HG02623 (cell line): ENCODE measurements at regions not wholly inside any gene's neighbourhood (a gene's known extent, or its start where the extent isn't known, plus 50 kb on each side); places are given as distances from the start of the nearest gene placed in this dataset.
"Not testable (repeated sequence)": the region's sequence is repeated elsewhere in the genome, so short reads cannot be mapped to it uniquely, and the experiment has no call there.

ENCODE experiments used
- ATAC-seq: cut with Tn5 transposase; IDR thresholded peaks from one replicate; pipeline ENCODE4 v1.9.1; 2021; ENCODE audit warnings: moderate library complexity; ENCODE audit not compliant: unreplicated experiment

DNA sequence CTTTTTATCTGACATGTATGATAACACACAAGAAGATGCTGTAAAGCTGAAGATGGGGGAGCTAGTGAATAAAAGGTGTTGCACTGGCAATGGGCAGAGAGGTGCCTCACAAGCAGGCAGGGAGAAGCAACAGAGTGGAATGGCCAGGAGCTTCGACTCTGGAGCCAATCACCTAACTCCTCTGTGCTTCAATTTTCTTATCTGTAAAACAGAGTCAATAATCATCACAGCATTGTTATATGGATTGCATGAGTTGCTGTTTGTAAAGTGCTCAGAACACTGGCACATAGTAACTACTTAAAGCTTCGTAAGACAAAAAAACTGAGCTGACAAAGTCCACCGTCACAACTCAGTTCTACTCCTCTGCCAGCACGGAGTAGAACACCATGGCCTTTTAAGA, 254.2 kb upstream of the POM121L12 start:
- ATAC-seq, result no peak

DNA sequence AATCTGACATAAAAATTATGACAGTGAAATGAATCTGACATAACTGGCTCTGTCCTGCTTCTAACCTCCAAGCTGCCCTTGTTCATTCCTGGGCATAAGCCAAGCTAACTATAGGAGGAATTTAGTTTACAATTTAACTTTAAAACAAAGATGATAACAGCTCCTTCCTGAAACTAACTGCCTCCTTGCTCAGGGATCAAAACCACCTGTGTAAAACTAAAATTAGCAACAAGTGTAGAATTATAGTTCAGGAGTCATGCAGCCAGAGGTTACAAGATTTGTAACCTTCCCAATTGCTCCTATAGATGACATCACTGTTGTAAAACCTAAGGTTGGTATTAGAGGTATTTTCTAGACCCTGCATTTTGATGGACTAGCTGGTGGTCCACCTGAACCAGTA, 256.4 kb upstream of the POM121L12 start:
- no peak for ATAC-seq

DNA sequence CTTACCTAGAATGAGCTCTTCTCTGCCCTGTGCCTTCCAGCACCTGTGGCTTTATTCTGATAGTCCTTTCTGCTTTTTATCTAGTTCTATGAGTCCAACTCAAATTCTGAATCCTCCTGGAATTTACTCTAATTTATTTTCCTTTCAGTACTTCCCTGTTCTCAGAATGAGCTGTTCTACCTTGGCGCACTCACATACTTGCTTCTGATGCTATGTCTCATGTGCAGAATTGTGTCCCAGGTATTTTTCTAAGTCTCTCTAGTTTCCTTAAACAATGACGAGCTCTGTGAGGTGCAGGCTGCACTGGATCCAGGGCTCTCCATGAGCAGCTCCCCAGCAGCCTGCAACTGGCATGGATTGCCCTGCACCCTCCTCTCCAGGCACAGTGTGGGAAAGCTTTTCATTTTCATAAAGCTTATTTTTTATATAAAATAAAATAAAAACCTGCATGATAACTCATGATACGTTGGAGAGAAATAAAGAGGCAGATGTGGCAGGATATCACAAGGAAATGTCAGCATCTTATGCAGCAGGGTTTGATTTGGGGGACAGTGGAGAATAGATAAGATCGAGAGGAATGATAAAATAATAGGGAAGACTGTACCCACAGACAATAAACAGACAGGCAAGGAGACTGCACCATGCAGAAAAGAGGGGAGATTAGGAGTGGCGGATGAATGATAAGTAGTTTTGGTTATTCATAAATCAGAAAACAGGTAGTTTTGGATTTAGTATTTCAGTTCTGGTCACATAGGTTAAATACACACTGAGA, 258.2 kb upstream of the POM121L12 start:
- no peak for ATAC-seq

DNA sequence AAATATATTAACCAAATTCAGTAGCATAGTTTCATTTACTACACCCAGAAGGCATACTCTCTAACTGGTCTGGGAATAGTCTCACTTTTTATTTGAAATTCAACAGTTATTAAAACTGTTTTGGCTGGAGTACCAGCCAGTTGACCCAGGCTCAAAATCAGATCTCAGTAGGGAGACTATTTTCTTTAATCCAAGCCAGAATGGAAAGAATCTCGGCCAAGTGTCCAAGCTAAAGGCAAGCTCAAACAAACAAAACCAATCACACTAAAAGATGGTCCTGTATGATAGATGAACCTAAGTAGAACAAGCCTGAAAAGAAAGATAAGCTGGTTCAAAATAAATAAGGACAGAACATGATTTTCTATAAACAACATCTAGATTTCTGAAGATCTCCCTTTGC, 259.6 kb upstream of the POM121L12 start:
- ATAC-seq, result no peak

DNA sequence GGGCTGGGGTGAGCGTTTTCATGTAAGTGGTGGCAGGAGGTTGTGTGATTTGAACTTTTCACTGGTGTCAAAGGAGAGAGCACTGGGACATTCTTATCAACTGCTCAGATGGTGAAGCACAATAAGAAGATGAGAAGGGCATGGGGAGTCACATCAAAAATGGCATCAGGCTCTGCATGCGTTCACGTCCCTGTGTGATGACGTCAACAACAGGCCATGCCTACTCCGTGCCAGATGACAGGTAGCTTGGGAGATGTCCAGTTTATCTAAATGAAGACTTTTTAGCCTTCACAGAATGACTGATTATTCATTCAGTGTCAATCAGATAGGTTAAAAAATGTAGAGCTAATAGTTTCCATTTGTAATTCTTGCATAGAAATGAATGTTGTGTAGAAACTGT, 264.3 kb upstream of the POM121L12 start:
- ATAC-seq, result no peak

DNA sequence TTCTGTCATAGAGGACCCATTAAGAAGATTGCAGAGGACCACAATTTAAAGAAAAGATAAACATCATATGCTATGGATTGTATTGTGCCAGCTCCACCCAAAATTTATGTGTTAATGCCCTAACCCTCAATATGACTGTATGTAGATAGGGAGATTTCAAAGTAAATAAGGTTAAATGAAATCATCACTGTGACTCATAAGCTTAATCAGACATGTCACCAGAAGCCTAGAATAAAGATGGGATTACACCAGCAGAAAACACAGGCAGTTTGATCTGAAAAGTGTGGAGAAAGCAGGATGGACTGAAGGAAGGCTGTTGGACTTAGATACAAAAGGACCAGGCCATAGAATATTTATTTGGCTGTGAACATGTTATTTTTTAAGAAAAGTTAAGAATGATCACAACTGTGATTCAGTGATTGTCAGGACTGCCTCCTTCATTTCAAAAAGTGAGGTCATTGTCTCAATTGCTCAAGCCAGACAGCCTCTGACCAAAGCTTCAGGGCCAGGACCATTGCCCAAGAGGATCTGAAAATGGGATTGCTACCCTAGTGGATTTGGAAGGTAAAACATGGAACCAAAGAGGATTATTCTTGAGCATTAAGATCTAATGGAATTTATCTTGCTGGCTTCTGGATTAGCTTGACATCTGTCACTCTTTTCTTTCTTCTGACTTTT, 270.8 kb upstream of the POM121L12 start:
- ATAC-seq, result no peak

DNA sequence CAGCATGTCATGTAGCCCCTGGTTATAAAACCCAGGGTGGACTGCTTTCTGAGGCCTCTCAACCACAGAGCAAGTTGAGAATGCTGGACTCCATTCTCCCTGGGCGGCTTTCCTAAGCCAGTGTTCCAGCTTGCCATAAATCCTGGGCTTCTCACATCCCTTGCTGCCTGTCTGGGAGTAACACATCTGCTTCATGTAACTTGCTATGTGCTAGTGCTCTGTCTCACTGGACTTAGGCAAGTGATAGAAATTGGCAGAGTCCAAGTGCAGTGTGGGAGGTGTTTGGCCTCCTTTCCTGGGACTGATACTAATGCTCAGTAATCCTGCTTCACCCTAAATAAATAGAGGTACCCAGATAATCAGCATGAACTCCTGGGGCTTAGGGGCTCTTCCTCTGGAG, 277.1 kb upstream of the POM121L12 start:
- no peak for ATAC-seq

DNA sequence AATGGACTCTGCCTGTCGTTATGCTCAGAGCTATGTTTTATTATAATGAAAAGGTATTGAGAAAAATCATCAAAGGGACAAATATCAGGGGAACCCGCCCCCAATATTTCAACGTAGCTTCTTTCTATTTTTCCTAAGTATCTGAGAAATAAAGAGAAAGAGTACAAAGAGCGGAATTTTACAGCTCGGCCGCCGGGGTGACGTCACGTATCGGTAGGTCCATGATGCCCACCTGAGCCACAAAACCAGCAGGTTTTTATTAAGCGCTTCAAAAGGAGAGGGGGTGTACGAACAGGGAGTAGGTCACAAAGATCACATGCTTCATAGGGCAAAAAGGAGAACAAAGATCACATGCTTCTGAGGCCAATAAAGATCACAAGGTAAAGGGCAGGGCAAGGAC, 281.6 kb upstream of the POM121L12 start:
- no peak for ATAC-seq

DNA sequence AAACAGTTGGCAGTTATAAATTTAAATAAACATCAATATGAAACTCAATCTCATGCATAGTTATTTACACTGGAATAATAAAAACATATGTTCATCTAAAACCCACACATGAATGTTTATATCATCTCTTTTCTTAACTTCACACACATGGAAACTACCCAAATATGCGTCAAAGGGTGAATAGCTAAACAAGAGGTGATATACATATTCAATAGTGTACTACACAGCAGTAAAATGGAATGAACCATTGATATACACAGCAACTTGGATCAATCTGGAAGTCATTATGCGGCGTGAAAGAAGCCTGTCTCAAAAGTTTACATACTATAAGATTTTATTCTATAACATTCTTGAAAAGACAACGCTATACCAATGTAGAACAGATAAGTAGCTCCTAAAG, 282.5 kb upstream of the POM121L12 start:
- ATAC-seq, result no peak

DNA sequence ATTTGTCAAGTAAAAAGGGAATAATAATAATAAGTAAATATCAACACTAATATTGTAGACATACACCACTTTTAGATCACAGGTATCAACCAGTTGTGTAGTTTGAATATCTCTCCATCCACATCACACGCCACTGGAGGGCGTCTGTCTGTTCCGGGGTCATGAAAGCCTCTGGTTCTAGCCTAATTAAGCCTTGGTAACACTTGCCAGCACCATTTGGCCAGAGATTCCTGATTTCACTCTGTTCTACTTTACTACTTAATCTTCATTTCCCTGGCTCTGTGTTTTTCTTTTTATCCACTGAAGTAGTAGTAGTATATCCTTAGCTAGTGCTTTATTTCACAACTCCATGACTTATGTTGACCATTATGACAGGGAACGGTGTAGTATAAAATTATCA, 285.6 kb upstream of the POM121L12 start:
- no peak for ATAC-seq

DNA sequence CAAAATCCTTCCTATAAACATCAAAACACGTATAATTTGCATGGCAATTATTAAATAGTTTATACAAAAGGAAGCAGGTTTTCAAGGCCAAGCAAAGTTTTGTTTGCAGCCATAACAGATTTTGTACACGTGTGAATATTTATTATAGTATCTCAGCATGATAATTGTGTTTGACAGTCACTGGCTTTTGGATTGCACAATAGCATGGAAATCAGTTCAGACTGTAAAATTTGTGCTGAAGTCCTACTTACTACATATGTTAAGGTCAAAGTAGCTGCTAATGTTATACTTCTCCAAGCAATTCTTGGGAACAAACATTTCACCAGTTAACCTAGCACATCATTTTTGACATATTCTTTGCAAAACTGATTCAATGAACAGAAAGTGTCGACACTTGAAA, 287.6 kb upstream of the POM121L12 start:
- ATAC-seq, result no peak

DNA sequence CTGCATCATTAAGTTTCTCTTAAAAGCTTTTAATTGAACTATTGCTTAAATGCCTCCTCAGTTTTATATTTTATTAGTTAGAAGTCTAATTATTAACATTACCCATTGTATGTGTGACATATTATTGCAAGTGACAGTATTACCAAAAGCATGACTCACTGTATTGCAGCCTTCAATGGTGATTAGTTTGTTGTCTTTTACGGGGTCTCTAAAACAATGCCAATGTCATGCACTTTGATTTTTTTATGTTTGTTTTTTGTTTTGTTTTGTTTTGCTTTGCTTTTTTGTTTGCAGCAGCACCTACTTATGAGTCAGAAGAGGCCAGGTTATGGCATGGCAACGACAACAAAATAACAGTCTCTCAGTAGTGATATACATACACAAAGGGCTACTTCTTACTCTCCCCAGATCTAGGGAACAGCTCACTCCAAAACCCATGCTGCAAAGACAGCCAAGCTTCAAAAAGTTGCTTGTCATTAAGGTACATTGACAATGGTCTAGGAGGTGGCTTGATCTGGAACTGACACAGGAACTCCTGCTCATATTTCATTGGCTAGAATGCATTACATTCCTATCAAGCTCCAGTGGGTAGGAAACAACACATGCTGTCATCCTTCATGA, 293.7 kb upstream of the POM121L12 start:
- ATAC-seq, result no peak

DNA sequence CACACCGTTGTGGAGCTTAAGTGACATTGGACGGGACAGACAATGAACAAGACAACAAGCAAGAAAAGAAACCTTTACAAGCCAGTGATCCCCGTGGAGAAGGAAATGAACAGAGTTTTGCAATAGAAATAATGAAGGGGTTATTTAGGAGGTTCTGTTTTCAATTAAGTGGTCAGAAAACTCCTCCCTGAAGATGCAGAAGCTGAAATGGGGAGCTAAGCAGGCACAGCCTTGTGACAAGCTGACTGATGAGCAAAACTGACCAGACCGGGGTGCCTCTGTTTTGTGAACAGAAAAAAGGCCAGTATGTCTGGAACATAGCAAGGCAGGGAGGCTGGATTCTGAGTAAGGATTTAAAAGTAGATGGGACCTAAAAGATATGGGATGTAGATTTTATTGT, 299.8 kb upstream of the POM121L12 start:
- no peak for ATAC-seq

DNA sequence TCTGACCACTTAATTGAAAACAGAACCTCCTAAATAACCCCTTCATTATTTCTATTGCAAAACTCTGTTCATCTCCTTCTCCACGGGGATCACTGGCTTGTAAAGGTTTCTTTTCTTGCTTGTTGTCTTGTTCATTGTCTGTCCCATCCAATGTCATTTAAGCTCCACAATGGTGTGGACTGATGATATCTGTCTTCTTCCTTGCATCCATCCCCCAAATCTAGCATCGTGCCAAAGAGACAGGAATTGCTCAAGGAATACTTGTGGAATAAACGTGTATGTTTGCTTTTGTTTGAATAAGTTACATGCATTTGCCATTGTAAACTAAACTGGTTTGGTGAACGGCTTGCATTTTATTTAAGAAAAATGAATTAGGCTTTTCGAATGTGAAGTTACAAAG, 306.8 kb upstream of the POM121L12 start:
- not testable (repeated sequence) for ATAC-seq

DNA sequence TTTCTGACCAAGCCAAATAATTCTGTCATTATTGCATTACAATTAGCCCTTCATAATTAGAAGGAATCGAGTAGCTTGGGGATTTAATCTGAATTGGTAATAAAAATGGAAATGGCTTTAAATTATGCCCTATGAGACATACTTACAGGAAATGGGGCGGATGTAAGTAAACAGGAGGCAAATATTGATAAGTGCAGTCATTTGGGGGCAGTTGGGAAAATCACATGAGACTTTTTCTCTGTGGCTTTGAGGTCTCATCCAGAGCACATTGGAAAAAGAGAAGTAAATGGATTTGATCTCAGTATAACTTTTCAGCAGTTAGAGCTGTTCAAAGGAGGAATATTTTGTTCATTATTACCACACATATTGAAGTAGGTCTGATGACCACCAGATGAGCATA, 307.8 kb upstream of the POM121L12 start:
- no peak for ATAC-seq

DNA sequence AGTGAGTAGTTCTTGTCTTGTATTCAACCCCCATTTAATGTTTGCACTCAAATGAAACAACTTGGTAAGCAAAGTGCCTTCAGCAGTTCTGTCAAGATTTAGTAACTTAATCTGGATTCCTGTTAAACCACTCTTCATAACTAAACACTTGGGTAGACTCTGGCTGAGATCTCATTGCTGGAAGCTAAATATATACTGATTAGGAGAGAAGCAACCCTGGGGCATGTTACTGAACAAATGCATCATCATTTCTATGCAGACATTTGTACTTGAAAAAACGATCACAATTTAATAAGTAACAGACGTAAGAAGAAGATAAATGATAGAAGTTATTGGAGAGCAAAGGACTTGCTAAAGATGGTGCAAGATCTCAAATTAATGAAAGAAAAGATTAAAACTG, 308.4 kb upstream of the POM121L12 start:
- no peak for ATAC-seq

DNA sequence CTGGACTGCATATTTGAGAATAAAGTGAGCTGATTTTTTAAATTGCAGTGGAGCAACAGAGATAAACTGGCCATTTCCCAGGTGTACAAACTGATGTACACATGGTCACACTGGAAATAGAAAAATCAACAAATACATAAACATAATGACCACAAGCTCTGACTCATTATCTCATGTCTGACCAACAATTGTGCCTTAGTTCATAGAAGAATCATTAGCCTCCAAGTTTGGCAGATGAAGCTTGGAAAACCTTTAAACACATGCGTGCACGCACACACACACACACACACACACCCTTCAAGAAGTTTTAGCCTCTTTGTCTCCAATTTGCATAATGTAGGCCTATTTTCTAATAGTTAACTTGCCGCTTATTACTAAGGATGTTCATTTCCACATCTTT, 308.9 kb upstream of the POM121L12 start:
- no peak for ATAC-seq

DNA sequence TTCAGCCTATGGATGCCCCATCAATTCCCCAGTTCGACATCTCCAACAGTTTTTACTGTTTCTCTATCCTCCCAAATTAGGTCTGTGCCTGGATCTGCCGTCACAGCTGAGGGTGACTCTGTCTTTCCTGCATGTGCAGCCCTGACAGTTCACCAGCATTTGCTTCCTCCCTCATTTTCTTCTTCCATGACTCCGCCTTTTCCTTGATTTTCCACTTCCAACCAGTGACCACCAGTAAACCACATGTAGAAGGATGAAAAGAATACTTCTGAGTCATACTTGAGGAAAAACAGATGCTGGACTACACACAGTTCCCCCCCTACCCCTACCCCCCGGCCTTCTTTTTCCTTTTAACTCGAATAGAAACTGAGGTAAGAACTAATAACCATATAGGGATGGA, 311.8 kb upstream of the POM121L12 start:
- ATAC-seq, result no peak

DNA sequence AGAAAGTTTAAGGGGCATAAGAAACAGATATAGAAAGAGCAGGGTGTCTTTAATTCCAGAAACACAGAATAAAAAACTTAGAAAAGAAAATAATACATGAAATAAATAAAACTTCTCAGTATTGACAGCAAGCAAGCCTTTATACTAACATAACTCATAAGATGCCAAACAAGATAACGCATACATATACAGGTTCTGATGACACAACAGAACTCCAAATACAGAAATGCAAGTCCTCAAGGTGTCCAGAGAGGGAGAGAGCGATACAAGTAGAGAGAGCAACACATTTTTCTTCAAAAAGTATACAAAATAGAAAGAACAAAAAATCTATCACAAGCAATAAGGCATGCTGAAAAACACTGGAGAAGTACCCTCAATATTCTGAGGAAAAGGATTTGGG, 314.6 kb upstream of the POM121L12 start:
- ATAC-seq, result no peak

DNA sequence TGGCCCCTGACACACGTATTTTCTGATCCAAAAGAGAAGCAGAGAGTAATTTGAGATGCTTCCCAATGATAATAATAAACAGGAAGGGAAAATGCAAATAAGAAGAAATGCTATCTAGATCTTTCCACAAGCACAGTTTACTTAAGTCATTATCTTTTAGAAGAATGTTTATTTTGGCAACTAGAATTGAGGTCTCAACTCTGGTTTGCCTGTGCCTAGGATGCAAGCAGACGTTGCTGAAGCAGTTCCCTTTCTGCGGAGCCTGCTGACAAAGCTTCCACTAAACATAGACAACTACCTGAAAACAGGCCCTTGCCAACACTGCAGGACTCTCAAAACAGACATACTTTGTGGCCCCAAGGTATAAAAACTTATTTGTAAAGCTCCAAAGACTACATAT, 315.8 kb upstream of the POM121L12 start:
- ATAC-seq, result no peak

DNA sequence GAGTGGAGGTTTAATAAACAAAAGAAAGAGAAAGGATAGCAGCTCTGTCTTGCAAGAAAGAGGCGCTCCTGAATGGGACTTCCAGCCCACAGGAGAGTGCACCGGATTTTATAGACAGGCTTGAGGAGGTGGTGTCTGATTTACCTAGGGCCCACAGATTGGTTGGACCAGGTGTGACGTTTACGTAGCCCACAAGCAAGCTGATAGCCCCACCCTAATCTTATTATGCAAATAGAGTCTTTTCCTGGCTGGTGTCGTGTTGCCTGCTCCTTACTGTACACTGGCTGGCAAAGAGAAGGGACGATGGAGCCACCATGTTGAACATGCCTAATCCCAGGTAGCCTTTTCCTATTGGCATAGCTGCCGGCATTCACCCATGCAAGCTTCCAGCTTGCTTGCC, 319.7 kb upstream of the POM121L12 start:
- no peak for ATAC-seq

DNA sequence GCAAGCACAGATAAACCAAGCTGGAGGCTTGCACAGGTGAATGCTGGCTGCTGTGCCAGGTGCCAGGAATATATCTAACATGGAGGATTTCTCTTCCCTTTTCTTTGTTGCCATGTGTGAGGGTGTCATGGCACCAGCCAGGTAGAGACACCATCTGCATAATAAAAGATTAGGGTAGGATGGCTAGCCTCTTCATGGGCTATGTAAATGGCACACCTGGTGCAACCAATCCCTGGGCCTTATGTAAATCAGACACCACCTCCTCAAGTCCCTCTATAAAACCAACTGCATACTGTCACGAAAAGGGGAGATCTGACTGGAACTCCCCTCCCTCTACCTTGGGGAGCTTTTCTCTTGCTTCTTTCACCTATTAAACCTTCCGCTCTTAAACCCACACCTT, 322.5 kb upstream of the POM121L12 start:
- no peak for ATAC-seq
